GM20431 (cell line): ENCODE measurements at regions not wholly inside any gene's neighbourhood (a gene's known extent, or its start where the extent isn't known, plus 50 kb on each side); places are given as distances from the start of the nearest gene placed in this dataset.

Source experiments
- in situ Hi-C: fragments of 300-500 bp; cut with MseI, MboI; formaldehyde crosslinking; loops from one replicate; pipeline ENCODE4 v1.15.0; 2020; ENCODE audit warnings: low sequenced_read_pairs; ENCODE audit not compliant: unreplicated experiment

DNA sequence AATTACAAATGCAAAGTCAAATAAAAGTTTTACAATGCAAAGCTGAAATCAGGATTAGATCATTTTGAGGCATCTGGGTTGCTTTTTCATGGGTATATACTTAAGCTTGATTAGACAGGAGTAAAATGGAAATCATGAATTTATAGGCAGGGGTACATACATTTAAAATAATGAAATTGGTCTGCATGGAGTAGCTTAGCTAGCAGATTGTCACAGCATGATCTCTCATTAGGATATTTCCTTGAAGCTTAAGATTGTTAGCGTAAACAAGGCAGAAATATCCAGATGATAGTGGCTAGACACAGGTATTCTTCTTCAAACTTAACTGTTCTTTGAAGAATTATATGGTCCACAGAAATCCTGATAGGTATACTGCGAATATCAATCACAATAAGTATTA lies 1627.0 kb upstream of the PCDH20 start:
- in situ Hi-C loops, result no loop called here

DNA sequence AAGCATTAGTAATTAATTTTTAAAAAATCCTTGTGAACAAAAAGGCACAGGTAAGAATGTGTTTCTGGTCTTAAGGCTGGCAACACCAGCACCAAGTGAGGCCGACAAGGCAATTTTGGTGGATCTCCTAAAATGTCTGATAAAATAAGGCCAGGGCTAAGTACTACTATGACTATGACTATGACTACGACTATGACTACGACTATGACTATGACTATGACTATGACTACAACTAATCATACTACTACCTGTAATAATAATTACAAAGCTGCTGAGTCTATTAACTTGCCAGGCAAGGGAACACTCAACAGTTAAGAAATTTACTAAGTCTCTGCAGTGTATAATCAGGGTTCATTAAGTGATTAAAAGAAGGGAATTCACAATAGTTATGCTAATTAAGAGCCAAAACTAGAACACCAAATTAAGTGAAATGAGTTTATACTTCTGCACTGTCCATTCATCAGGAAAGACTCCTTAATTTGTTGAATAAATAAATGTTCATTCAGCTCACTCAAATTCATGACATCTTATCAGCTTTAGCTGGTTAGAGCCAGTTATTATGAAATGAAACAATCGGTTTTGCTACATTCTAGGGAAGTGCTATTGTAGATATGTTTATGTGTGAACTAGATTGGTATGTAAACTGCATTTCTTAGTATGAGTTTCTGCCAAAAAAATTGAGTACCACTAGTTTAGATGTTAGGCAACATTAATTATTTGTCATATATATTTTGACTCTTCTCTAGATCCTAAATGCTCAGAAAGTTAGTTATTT lies 1626.2 kb upstream of the PCDH20 start:
- in situ Hi-C loops, result no loop called here

DNA sequence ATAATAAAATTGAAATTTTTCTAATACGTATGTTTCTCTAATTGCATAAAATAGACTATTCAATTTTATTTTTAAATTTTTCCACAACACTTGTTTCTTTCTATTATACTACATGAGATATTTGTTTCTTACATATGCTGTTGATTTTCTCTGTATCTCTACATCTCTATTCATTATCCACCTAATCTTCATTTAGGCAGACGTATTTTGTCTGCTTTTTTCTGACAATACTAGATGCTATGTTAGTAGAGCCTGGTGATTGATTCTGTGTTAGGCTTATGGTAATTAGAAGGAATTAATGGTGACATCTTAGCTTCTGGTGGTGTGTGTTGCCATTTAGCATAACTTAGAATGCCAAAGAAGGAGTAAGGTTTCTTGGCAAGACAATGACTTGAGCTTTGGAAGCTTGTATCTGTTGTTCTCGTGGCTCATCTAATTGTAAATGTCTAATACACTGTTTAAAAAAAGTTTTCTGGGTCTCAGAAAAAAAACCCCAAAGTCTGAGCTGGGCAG lies 1610.7 kb upstream of the PCDH20 start:
- in situ Hi-C loops, result no loop called here

- in situ Hi-C loops, result no loop called here
Measured at GRCh38 chr13:63025741-63026140, 1610.1 kb upstream of the PCDH20 start.

DNA sequence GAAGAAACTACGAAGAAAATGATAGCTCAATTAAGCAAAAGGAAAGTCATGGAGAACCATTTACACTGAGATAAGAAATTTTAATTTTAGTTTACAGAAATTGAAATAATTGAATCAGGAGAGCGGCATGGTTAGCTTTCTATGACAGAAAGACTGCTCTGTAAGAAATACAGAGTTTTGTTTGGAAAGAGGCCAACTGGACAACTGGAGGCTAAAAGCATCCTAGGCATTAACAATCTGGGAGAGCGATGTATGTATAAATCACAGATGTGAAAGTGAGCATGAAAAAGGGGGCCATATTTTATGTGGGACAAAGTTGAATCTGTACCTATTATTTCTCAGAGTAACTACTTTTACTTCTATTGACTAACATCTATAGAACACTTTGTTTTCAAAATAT lies 1608.8 kb upstream of the PCDH20 start:
- in situ Hi-C loops, result no loop called here

DNA sequence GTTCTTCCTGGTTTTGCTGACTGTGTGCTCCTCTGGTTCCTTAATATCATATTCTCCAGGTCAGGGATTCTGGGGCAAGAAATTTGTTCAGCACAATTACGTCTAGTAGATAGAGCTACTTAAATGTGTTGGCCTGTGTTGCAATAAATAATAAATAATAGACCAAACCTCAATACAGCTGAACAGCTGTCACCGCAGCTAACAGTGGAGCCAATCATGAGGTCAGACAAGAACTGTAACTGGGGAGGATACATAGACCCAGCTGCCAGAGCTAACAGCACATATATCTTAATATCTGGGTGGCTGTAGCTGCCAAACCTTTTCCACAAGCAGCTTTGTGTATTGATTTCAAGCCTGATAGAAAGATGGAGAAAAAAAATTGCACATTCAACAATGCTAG lies 1596.3 kb upstream of the PCDH20 start:
- in situ Hi-C loops, result no loop called here

DNA sequence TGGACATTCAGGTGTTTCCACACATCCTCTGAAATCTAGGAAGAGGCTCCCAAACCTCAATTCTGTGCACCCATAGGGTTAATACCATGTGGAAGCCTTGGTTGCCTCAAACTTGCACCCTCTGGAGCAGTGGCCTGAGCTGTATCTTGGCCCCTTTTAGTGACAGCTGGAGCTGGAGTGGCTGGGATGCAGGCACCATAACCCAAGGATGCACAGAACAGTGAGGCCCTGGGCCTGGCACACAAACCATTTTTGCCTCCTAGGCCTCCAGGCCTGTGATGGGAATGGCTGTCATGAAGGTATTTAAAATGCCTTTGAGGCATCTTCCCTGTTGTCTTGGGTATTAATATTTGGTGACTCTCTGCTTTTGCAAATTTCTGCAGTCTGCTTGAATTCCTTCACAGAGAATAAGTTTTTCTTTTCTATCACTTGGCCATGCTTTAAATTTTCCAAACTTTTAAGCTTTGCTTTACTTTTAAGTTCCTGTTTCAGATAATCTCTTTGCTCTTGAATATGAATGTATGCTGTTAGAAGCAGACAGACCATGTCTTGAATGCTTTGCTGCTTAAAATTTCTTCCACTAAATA lies 1594.5 kb upstream of the PCDH20 start:
- in situ Hi-C loops, result no loop called here

DNA sequence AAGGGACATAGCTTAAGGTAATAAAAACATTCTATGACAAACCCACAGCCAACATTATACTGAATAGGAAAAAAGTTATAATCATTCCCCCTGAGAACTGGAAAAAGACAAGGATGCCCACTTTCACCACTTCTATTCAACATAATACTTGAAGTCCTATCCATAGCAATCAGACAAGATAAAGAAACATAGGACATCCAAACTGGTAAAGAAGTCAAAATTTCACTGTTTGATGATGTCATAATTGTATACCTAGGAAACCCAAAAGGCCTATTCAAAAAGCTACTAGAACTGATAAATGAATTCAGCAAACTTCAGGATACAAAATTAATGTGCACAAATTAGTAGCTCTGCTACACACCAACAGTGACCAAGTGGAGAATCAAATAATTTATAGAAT lies 1590.0 kb upstream of the PCDH20 start:
- in situ Hi-C loops, result no loop called here

DNA sequence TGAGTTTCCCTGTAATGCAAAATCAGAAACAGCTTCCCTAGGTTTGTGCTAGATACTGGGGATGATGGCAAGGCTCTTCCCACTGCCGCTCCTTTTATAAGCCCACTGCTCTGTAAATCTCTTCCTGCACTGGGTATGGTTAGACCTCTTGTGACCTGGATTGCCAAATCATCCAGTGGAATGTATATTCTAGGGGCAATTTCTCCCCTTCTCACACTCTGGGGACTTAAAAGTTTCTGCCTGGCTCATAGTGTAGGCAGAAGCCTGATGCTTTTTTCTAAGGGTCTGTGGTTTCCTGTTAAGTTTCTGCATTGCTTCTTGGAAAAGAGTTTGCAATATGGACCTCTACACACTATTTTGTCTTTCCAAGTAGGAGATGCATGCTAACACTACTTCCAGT lies 1582.0 kb upstream of the PCDH20 start:
- in situ Hi-C loops, result no loop called here

GRCh38 chr13:62997038-62997599 lies 1581.5 kb upstream of the PCDH20 start:
- in situ Hi-C loops, result no loop called here

DNA sequence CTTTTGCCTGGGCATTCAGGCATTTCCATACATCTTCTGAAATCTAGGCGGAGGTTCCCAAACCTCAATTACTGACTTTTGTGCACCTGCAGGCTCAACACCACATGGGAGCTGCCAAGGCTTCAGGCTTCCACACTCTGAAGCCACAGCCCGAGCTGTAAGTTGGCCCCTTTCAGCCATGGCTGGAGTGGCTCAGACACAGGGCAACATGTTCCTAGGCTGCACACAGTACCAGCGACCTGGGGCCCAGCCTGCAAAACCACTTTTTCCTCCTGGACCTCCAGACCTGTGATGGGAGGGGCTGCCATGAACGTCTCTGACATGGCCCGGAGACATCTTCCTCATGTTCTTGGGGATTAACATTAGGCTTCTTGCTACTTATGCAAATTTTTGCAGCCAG lies 1558.2 kb upstream of the PCDH20 start:
- in situ Hi-C loops, result no loop called here

- in situ Hi-C loops, result no loop called here
Measured at GRCh38 chr13:62964522-62964921, 1548.9 kb upstream of the PCDH20 start.

- in situ Hi-C loops, result no loop called here
Measured at GRCh38 chr13:62960723-62961122, 1545.1 kb upstream of the PCDH20 start.

DNA sequence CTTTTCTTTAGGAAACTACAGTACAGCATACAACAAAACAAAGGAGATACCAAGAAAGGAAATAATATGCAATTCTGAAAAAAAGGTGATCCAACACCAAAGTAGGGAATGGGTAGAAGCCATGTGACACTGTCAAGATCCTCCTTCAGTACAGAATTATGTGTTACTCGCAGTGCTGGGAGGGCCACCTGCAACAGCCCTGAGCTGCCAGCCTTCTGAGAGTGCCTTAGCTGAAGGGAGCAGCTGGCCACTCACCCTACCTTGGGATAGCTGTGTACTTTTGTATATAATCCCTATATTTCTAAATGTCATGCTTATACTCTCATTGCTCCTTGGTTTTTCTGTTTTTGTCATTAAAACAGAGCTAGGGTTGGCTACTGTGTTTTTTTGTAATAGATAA lies 1518.2 kb upstream of the PCDH20 start:
- in situ Hi-C loops, result no loop called here

GRCh38 chr13:62932256-62932883 lies 1516.7 kb upstream of the PCDH20 start:
- in situ Hi-C loops, result no loop called here

DNA sequence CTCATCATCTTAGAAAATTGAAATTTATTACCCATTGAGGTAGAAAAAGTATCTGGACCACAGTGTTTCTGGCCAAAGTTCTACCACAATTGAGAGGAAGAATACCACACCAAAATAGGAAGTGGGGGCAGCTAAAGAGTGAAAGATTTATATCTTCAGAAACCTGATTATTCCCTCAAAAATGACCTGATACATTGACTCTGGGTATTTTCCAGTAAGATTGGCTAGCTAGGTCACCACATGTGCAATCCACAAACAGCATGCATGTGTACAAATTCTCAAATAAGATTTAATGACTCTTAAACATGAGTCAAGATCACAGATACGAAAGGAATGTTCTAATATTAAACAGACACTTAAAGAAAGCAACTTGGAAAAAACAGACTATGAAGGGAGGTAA lies 1516.2 kb upstream of the PCDH20 start:
- in situ Hi-C loops, result no loop called here

- in situ Hi-C loops, result no loop called here
Measured at GRCh38 chr13:62924395-62924794, 1508.7 kb upstream of the PCDH20 start.

GRCh38 chr13:62920159-62920558 lies 1504.5 kb upstream of the PCDH20 start:
- in situ Hi-C loops, result no loop called here

DNA sequence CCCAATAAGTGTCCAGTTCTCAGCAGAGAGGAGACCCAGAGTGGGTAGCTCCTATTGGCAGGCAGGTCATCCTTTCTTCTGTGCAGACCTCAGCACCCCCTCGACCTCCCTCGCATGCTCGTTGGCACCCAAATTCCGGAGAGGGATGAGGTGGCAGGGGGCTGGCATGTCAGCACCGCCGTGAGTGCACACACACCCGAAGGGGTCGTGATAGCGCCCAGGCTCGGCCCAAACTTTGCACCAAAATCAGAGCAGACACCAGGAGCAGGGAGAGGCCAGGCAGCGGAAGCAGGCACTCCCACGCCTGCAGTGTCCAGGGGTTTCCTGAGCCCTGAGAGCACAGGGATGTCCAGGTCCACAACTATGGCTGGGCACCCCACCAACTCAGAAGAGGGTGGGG lies 1503.8 kb upstream of the PCDH20 start:
- in situ Hi-C loops, result no loop called here

DNA sequence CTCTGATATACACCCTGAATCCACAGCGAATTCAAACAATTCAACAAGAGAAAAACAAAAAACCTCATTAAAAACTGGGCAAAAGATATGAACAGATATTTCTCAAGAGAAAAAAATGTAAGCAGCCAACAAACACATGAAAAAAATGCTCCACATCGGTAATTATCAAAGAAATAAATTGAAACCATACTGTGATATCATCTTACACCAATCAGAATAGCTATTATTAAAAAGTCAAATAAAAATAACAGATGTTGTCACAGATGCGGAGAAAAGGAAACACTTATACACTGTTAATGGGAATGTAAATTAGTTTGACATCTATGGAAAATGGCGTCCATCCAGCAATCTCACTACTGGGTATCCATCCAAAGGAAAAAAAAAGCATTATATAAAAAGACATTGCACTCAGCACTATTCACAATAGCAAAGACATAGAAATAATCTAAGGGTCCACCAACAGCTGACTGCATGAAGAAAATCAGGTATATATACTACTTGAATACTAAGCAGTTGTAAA lies 1495.0 kb upstream of the PCDH20 start:
- in situ Hi-C loops, result no loop called here

DNA sequence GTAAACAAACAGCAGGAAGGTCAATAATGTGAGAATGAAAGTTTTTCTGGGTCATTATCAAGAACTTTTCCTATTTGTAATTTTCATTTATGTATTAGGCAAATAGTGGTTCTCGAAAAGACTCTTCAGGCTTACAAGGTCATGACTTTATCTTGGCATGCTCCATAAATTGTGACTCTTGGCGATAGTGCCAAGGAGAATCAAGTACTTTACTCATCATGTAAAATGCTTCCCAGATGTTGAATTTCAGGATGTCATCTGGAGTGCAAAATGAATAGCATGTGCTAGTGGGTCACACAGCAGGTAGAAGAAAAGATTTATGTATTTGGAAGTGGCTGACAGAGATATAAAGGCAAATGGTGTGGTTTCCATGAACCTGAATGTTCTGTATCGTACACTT lies 1492.7 kb upstream of the PCDH20 start:
- in situ Hi-C loops, result no loop called here
